ENCODE measurements at regions not wholly inside any gene's neighbourhood (a gene's known extent, or its start where the extent isn't known, plus 50 kb on each side); places are given as distances from the start of the nearest gene placed in this dataset.

- H3K9me3 ChIP-seq, result no peaks in the 10 kb centered on the region
- H3K4me3 ChIP-seq, result no peak overlapping the region
- peak in 1 of 2 donors; percentile 91 for DNase-seq (ENCODE audit: extremely low spot score in 2 of 2)
- no peak overlapping the region for H3K27ac ChIP-seq
- no peaks in the 10 kb centered on the region for H3K36me3 ChIP-seq
- H3K27me3 ChIP-seq, result no peaks in the 10 kb centered on the region
- intact Hi-C loops (cut with DNase I), result no loop called here
- no peaks in the 10 kb centered on the region for H3K4me1 ChIP-seq
- no peak for TF ChIP-seq POLR2A (IDR thresholded peaks at IDR 0.05)
- TF ChIP-seq CTCF (IDR thresholded peaks at IDR 0.05), result no peak
- no peak for TF ChIP-seq POLR2AphosphoS5 (IDR thresholded peaks at IDR 0.05; ENCODE audit: insufficient read depth in 1 of 2, low read depth in 1 of 2)
These were observed 412.1 kb downstream of the OCA2 start for GRCh38 chr15:27686971-27687370.

- intact Hi-C loops (cut with DNase I), result no loop called here
- H3K27ac ChIP-seq, result no peak overlapping the region
- no peaks in the 10 kb centered on the region for H3K27me3 ChIP-seq
- TF ChIP-seq POLR2AphosphoS5 (IDR thresholded peaks at IDR 0.05; ENCODE audit: insufficient read depth in 1 of 2, low read depth in 1 of 2), result no peak
- TF ChIP-seq CTCF (IDR thresholded peaks at IDR 0.05), result no peak
- no peak for TF ChIP-seq POLR2A (IDR thresholded peaks at IDR 0.05)
- no peak overlapping the region for H3K4me3 ChIP-seq
- H3K9me3 ChIP-seq, result no peaks in the 10 kb centered on the region
- no peak for DNase-seq (ENCODE audit: extremely low spot score in 2 of 2)
- no peaks in the 10 kb centered on the region for H3K4me1 ChIP-seq
- H3K36me3 ChIP-seq, result no peaks in the 10 kb centered on the region
These were observed 412.7 kb downstream of the OCA2 start for GRCh38 chr15:27686369-27686768.

- no peak for DNase-seq (ENCODE audit: extremely low spot score in 2 of 2)
- TF ChIP-seq CTCF (IDR thresholded peaks at IDR 0.05) (no peak), POLR2AphosphoS5 (IDR thresholded peaks at IDR 0.05; ENCODE audit: insufficient read depth in 1 of 2, low read depth in 1 of 2) (no peak)
- Histone ChIP-seq H3K4me1 (no peaks in the 10 kb centered on the region), H3K4me3 (no peak overlapping the region), H3K27me3 (no peaks in the 10 kb centered on the region), H3K27ac (no peak overlapping the region), H3K9me3 (no peaks in the 10 kb centered on the region), H3K36me3 (no peaks in the 10 kb centered on the region)
- intact Hi-C loops (cut with DNase I), result no loop called here
These were observed 413.5 kb downstream of the OCA2 start for GRCh38 chr15:27685644-27686043.

- TF ChIP-seq POLR2AphosphoS5 (IDR thresholded peaks at IDR 0.05; ENCODE audit: insufficient read depth in 1 of 2, low read depth in 1 of 2), result no peak
- TF ChIP-seq CTCF (IDR thresholded peaks at IDR 0.05), result no peak
- no peak for TF ChIP-seq POLR2A (IDR thresholded peaks at IDR 0.05)
- no peak overlapping the region for H3K4me3 ChIP-seq
- H3K4me1 ChIP-seq, result no peaks in the 10 kb centered on the region
- H3K36me3 ChIP-seq, result no peaks in the 10 kb centered on the region
- DNase-seq (ENCODE audit: extremely low spot score in 2 of 2), result no peak
- H3K27me3 ChIP-seq, result no peaks in the 10 kb centered on the region
- intact Hi-C loops (cut with DNase I), result no loop called here
- H3K27ac ChIP-seq, result no peak overlapping the region
- no peaks in the 10 kb centered on the region for H3K9me3 ChIP-seq
These were observed 416.0 kb downstream of the OCA2 start for GRCh38 chr15:27683121-27683520.

GRCh38 chr15:27681038-27681437 is 418.1 kb downstream of the OCA2 start:
- H3K36me3 ChIP-seq, result no peaks in the 10 kb centered on the region
- no peaks in the 10 kb centered on the region for H3K4me1 ChIP-seq
- TF ChIP-seq POLR2AphosphoS5 (IDR thresholded peaks at IDR 0.05; ENCODE audit: insufficient read depth in 1 of 2, low read depth in 1 of 2) (no peak), CTCF (IDR thresholded peaks at IDR 0.05) (no peak), POLR2A (IDR thresholded peaks at IDR 0.05) (no peak)
- no peak for DNase-seq (ENCODE audit: extremely low spot score in 2 of 2)
- intact Hi-C loops (cut with DNase I), result no loop called here
- no peak overlapping the region for H3K27ac ChIP-seq
- no peaks in the 10 kb centered on the region for H3K9me3 ChIP-seq
- no peaks in the 10 kb centered on the region for H3K27me3 ChIP-seq
- H3K4me3 ChIP-seq, result no peak overlapping the region

All from vagina (tissue), 2 donors.